ENCODE measurements at regions not wholly inside any gene's neighbourhood (a gene's known extent, or its start where the extent isn't known, plus 50 kb on each side); places are given as distances from the start of the nearest gene placed in this dataset.
"Not testable (repeated sequence)": the region's sequence is repeated elsewhere in the genome, so short reads cannot be mapped to it uniquely, and the experiment has no call there.

DNA sequence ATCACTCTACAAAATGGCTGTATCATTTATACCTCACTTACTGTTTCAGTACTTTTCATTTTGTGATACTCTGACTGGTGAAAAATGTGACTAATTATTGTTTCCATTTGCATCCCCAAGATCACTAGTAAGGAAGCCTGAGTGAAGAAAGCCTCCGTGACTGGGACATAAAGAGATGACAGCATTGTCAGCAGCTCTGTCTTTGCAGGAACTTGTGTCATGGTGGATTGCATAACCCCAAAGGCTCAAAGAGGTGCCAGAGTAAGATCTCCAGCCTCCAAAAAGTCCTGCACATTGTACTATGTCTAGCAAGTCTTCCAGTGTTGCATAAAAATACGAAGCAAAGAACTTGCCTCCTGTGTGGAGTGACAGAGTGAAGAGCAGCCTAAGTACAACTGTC lies 187.5 kb upstream of the CRIM1 start:
- TF ChIP-seq, protein P1, sequence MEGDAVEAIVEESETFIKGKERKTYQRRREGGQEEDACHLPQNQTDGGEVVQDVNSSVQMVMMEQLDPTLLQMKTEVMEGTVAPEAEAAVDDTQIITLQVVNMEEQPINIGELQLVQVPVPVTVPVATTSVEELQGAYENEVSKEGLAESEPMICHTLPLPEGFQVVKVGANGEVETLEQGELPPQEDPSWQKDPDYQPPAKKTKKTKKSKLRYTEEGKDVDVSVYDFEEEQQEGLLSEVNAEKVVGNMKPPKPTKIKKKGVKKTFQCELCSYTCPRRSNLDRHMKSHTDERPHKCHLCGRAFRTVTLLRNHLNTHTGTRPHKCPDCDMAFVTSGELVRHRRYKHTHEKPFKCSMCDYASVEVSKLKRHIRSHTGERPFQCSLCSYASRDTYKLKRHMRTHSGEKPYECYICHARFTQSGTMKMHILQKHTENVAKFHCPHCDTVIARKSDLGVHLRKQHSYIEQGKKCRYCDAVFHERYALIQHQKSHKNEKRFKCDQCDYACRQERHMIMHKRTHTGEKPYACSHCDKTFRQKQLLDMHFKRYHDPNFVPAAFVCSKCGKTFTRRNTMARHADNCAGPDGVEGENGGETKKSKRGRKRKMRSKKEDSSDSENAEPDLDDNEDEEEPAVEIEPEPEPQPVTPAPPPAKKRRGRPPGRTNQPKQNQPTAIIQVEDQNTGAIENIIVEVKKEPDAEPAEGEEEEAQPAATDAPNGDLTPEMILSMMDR (IDR thresholded peaks at IDR 0.05): no peak
- no peak for ATAC-seq (ENCODE audit: low FRiP score)
- no peak for DNase-seq (ENCODE audit: low spot score)

DNA sequence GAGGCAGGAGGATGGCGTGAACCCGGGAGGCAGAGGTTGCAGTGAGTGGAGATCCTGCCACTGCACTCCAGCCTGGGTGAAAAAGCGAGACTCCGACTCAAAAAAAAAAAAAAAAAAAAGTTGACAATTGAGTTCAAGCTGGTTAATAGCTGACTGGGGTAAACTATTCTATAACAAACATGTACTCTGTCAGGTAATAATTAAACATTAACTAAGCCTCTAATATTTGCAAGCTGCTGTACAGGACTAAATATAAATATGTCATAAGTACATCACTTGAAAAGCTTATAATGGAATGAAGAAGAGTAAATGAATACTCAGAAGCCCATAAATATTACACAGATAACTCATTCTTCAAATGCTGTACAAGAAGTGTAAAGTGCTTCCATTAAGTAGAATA lies 190.4 kb upstream of the CRIM1 start:
- TF ChIP-seq, protein P1 (IDR thresholded peaks at IDR 0.05): no peak
- ATAC-seq (ENCODE audit: low FRiP score) (no peak), DNase-seq (ENCODE audit: low spot score) (no peak)

DNA sequence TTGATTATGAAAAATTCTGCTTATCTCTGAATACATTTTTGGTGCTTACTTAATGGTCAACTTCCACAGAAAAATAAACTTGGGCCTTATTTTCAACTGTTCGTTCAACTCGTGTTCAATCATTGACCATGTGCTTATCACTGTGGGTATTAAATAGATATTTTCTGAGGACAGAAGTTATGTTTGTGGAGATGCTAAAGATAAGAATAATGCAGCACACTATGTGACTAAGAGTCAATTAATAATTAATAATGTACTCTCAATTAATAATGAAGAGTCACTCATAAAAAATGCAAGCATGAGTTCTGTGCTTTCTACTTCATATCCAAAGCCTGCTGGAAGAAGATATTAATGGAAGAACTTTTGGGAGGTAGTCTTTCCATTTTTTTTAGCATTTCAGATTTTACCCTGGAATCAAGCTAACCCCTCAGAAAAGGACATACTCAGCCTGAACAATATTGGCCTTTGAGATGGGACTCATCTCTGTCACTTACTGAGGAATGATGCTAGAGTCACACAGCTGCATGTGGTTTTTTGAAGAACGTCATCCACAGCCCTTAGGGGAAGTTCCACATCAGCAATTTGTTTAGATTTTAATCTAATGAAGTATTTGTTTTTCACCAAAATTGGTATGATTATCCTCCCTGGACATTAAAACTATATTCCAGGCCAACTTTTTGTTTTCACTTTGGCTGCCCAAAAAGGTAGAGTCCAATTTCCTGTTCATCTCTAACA lies 191.9 kb upstream of the CRIM1 start:
- no peak for DNase-seq (ENCODE audit: low spot score)
- no peak for ATAC-seq (ENCODE audit: low FRiP score)
- TF ChIP-seq, protein P1 (IDR thresholded peaks at IDR 0.05): no peak

DNA sequence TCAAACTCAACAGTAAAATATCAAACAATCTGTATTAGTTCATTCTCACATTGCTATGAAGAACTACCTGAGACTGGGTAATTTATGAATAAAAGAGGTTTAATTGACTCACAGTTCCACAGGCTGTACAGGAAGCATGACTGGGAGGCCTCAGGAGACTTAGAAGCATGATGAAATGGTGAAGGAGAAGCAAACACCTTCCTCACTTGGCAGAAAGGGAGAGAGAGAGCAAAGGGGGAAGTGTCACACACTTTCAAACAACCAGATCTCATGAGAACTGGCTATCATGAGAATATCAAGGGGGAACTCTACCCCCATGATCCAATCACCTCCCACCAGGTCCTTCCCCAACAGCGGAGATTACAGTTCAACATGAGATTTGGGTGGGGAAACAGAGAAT lies 198.5 kb upstream of the CRIM1 start:
- not testable (repeated sequence) for ATAC-seq (ENCODE audit: low FRiP score); DNase-seq (ENCODE audit: low spot score)

DNA sequence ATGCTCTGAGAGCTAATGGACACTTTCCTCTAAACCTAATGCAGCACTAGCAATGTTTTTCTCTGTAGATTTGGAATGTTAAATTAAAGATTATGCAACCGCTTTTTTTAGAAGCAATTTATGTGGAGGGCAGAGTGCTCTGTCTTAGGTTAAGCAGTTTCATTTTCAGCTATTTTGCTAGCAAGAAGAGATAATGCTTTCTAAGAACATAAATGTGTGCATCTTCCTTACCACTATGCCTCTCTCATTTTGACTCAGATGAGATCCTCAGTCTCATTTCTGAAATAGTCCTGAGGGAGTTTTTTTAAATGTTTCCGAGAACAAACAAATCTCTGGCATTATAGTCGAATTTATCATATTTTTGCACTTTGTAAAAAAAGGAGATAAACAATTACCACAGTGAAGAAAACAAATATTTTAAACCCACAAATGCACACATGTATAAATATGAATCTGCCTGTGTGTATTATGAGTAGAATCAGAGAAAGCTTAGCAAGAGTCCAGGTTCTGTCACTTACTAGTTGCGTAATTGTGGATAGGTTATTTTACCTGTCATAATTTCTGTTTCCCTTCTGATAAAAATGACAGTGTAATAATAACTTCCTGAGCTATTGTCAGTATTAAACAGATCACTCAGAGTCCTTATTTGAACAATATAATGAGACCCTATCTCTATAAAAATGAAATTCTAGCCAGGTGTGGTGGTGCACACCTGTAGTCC lies 207.7 kb upstream of the CRIM1 start:
- ATAC-seq (ENCODE audit: low FRiP score) (no peak), DNase-seq (ENCODE audit: low spot score) (no peak)
- TF ChIP-seq, protein P1 (IDR thresholded peaks at IDR 0.05): no peak

DNA sequence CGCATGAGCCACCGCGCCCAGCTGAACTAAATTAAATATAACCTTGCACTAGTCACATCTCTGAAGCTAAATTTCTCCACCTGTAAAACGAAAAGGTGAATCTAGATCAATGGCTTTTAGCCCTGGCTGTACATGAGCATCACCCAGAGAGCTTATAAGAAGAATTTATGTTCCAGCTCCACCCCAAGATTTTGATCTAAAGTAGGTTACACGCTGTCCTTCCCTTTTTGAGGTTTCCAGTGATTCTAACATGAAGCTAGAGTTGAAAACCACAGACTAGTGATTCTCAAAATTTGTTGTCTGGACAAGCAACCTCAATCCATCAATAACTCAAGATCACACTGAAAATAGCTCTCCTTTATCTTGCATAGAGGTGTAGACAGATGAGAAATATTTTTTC lies 208.8 kb upstream of the CRIM1 start:
- no peak for DNase-seq (ENCODE audit: low spot score)
- TF ChIP-seq, protein P1 (IDR thresholded peaks at IDR 0.05): no peak

DNA sequence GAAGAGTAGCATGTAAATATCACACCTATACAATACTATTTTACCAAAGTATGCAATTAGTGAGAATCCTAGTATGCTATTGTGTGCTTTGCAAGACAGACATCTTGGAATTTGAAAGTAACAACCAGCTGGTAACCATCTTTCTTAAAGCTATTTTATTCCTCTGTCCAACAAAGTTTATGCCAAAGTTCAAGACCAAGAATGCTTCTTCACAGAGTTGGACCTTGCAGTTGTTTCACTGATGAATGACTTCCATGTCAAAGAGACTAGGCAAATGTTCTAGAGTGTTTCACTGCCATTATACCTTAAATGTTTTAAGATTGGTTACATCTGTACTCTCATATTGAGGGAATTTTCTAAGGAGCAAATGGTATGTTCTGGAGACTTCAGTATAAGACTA lies 215.2 kb upstream of the CRIM1 start:
- DNase-seq (ENCODE audit: low spot score) (no peak), ATAC-seq (ENCODE audit: low FRiP score) (no peak)
- TF ChIP-seq, protein P1 (IDR thresholded peaks at IDR 0.05): no peak

More for the DNA sequence above, 208.8 kb upstream of the CRIM1 start:
- ATAC-seq (ENCODE audit: low FRiP score): no peak

All from omental fat pad (tissue), 3 donors.